ENCODE measurements at regions not wholly inside any gene's neighbourhood (a gene's known extent, or its start where the extent isn't known, plus 50 kb on each side); places are given as distances from the start of the nearest gene placed in this dataset.

GRCh38 chr2:2562867-2563266, 231.8 kb upstream of the MYT1L start:
- Histone ChIP-seq H3K9me1 (ENCODE audit: insufficient read depth, low read length) (no peaks in the 10 kb centered on the region), H3K4ac (ENCODE audit: low read depth, low read length) (no peak overlapping the region), H3K9ac (ENCODE audit: low read depth, low read length) (no peak overlapping the region), H3K23ac (ENCODE audit: low read depth, low read length) (no peak overlapping the region), H2BK20ac (ENCODE audit: low read depth, low read length) (no peak overlapping the region), H2AK5ac (ENCODE audit: low read depth, low read length) (no peak overlapping the region), H2BK5ac (ENCODE audit: low read depth, low read length, poor library complexity, severe bottlenecking) (no peak overlapping the region), H3K27ac (ENCODE audit: insufficient read depth, low read length) (no peak overlapping the region), H4K5ac (ENCODE audit: low read depth, low read length) (no peak overlapping the region), H3K4me3 (ENCODE audit: insufficient read depth, low read depth, low read length) (no peak overlapping the region), H2BK120ac (ENCODE audit: low read depth, low read length) (no peak overlapping the region), H3K9me3 (ENCODE audit: control insufficient read depth, insufficient read depth, low read length) (peaks cover 62% of the 10 kb centered on the region), H3K27me3 (ENCODE audit: control insufficient read depth, insufficient read depth, low read length) (no peaks in the 10 kb centered on the region), H3K14ac (replicated peaks; ENCODE audit: low read depth, low read length) (no peak overlapping the region), H3K18ac (ENCODE audit: low read depth, low read length) (no peak overlapping the region), H4K91ac (ENCODE audit: insufficient read depth, low read depth, low read length) (no peak overlapping the region), H2AFZ (replicated peaks; ENCODE audit: low read length, poor library complexity) (no peak overlapping the region), H3K36me3 (ENCODE audit: control insufficient read depth, insufficient read depth, low read length) (no peaks in the 10 kb centered on the region), H3K4me2 (ENCODE audit: low read depth, low read length) (no peak overlapping the region), H3K56ac (ENCODE audit: extremely low read depth, insufficient read depth, low read length) (no peak overlapping the region), H4K20me1 (ENCODE audit: insufficient read depth, low read length) (no peaks in the 10 kb centered on the region), H3K4me1 (ENCODE audit: control insufficient read depth, insufficient read depth, low read length) (no peaks in the 10 kb centered on the region), H4K8ac (ENCODE audit: low read depth in 2 of 2, low read length in 2 of 2) (no peak overlapping the region), H3K79me1 (ENCODE audit: low read depth in 1 of 2, low read length in 2 of 2) (no peaks in the 10 kb centered on the region), H2AK9ac (replicated peaks; ENCODE audit: low read depth, low read length, poor library complexity) (no peak overlapping the region), H2BK15ac (ENCODE audit: low read depth, low read length) (no peak overlapping the region)
- WGBS, 2 experiments (ENCODE audit: extremely low coverage in 2 of 2, insufficient read length in 1 of 2) = no CpG with 5 or more reads among the region's 5 CpGs
- ATAC-seq (ENCODE audit: low read depth) = no peak
- in situ Hi-C loops (cut with MboI; ENCODE audit: low sequenced_read_pairs) (no loop called here), dilution Hi-C loops (cut with HindIII; ENCODE audit: low sequenced_read_pairs, unreplicated experiment) (no loop called here), intact Hi-C loops (cut with micrococcal nuclease) (no loop called here)
- no peak for TF ChIP-seq RAD21 (IDR thresholded peaks at IDR 0.05; ENCODE audit: low read length)
- TF ChIP-seq CHD1 (IDR thresholded peaks at IDR 0.05; ENCODE audit: low read depth, low read length) = no peak
- no peak for TF ChIP-seq CTCF (conservative IDR thresholded peaks at IDR 0.05; ENCODE audit: low read depth, low read length)
- TF ChIP-seq NFE2L2 (IDR thresholded peaks at IDR 0.05; ENCODE audit: low read depth, low read length) = no peak
- no peak for TF ChIP-seq MAFK (IDR thresholded peaks at IDR 0.05; ENCODE audit: low read depth, low read length)
- TF ChIP-seq RCOR1 (IDR thresholded peaks at IDR 0.05; ENCODE audit: insufficient replicate concordance, low read length) = no peak
- DNase-seq = no peak
- ChIA-PET POLR2A (ENCODE audit: unreplicated experiment) (no interaction called here), CTCF (no interaction called here)
- BruUV-seq (replicated peaks) = no TSS peak
